ENCODE measurements at regions not wholly inside any gene's neighbourhood (a gene's known extent, or its start where the extent isn't known, plus 50 kb on each side); places are given as distances from the start of the nearest gene placed in this dataset.

- H3K9me3 ChIP-seq (ENCODE audit: control insufficient read depth in 2 of 3, insufficient read depth in 1 of 3, low read length in 3 of 3) = no peaks in the 10 kb centered on the region
- no peak overlapping the region for H3K27ac ChIP-seq (ENCODE audit: low read depth in 2 of 2, low read length in 2 of 2)
- H3K27me3 ChIP-seq (ENCODE audit: control insufficient read depth, insufficient read depth, low read length) = no peaks in the 10 kb centered on the region
- H3K4me1 ChIP-seq (ENCODE audit: control insufficient read depth in 2 of 3, insufficient read depth in 2 of 3, low read depth in 1 of 3, low read length in 3 of 3) = peaks cover 0 to 5% (median 0%) of the 10 kb centered on the region in 3 donors
- H3K9ac ChIP-seq (ENCODE audit: low read length in 3 of 3) = no peak overlapping the region
- intact Hi-C loops (cut with DNase I) = no loop called here
- DNase-seq = no peak
- no peak for FAIRE-seq
- TF ChIP-seq, protein P1, sequence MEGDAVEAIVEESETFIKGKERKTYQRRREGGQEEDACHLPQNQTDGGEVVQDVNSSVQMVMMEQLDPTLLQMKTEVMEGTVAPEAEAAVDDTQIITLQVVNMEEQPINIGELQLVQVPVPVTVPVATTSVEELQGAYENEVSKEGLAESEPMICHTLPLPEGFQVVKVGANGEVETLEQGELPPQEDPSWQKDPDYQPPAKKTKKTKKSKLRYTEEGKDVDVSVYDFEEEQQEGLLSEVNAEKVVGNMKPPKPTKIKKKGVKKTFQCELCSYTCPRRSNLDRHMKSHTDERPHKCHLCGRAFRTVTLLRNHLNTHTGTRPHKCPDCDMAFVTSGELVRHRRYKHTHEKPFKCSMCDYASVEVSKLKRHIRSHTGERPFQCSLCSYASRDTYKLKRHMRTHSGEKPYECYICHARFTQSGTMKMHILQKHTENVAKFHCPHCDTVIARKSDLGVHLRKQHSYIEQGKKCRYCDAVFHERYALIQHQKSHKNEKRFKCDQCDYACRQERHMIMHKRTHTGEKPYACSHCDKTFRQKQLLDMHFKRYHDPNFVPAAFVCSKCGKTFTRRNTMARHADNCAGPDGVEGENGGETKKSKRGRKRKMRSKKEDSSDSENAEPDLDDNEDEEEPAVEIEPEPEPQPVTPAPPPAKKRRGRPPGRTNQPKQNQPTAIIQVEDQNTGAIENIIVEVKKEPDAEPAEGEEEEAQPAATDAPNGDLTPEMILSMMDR (IDR thresholded peaks at IDR 0.05; ENCODE audit: borderline replicate concordance, extremely low read depth, insufficient read depth) = no peak
- no peaks in the 10 kb centered on the region for H3K36me3 ChIP-seq (ENCODE audit: control insufficient read depth in 2 of 3, insufficient read depth in 3 of 3, low read length in 3 of 3)
- H3K4me3 ChIP-seq (ENCODE audit: low read length in 3 of 3) = no peak overlapping the region
Measured at GRCh38 chr11:104510169-104510568, 346.2 kb upstream of the PDGFD start.

- TF ChIP-seq, protein P1 (IDR thresholded peaks at IDR 0.05; ENCODE audit: borderline replicate concordance, extremely low read depth, insufficient read depth) = no peak
- FAIRE-seq (no peak), DNase-seq (no peak)
- H3K4me3 ChIP-seq (ENCODE audit: low read length in 3 of 3) = no peak overlapping the region
- peaks cover 0 to 11% (median 3%) of the 10 kb centered on the region in 3 donors for H3K9me3 ChIP-seq (ENCODE audit: control insufficient read depth in 2 of 3, insufficient read depth in 1 of 3, low read length in 3 of 3)
- H3K4me1 ChIP-seq (ENCODE audit: control insufficient read depth in 2 of 3, insufficient read depth in 2 of 3, low read depth in 1 of 3, low read length in 3 of 3) = no peaks in the 10 kb centered on the region
- H3K27me3 ChIP-seq (ENCODE audit: control insufficient read depth, insufficient read depth, low read length) = no peaks in the 10 kb centered on the region
- intact Hi-C loops (cut with DNase I) = no loop called here
- no peak overlapping the region for H3K9ac ChIP-seq (ENCODE audit: low read length in 3 of 3)
- H3K27ac ChIP-seq (ENCODE audit: low read depth in 2 of 2, low read length in 2 of 2) = no peak overlapping the region
- H3K36me3 ChIP-seq (ENCODE audit: control insufficient read depth in 2 of 3, insufficient read depth in 3 of 3, low read length in 3 of 3) = no peaks in the 10 kb centered on the region
Measured at GRCh38 chr11:104490182-104490581, 326.2 kb upstream of the PDGFD start.

DNA sequence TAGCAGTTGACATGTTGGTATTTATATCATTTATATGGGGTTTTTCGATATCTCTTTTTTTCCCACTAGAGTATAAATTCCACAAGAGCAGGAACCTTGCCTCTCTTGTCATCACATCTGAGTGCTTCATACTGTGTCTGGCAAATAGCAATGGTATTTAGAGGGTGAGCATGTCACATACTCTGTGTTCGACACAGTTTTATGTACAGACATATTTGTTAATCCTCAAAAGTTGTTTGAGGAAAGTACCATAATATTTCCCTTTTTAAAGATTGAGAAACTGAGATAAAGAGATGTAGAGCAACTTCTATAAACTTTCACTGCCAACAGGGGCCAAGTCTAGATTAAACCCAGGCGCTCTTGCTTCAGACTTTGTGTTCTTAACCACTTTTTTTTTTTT, 324.6 kb upstream of the PDGFD start:
- intact Hi-C loops (cut with DNase I) = no loop called here
- Histone ChIP-seq H3K9me3 (ENCODE audit: control insufficient read depth in 2 of 3, insufficient read depth in 1 of 3, low read length in 3 of 3) (peaks cover 0 to 11% (median 3%) of the 10 kb centered on the region in 3 donors), H3K36me3 (ENCODE audit: control insufficient read depth in 2 of 3, insufficient read depth in 3 of 3, low read length in 3 of 3) (no peaks in the 10 kb centered on the region), H3K4me1 (ENCODE audit: control insufficient read depth in 2 of 3, insufficient read depth in 2 of 3, low read depth in 1 of 3, low read length in 3 of 3) (no peaks in the 10 kb centered on the region), H3K27me3 (ENCODE audit: control insufficient read depth, insufficient read depth, low read length) (no peaks in the 10 kb centered on the region), H3K27ac (ENCODE audit: low read depth in 2 of 2, low read length in 2 of 2) (no peak overlapping the region), H3K9ac (ENCODE audit: low read length in 3 of 3) (no peak overlapping the region), H3K4me3 (ENCODE audit: low read length in 3 of 3) (no peak overlapping the region)
- DNase-seq = no peak
- TF ChIP-seq, protein P1 (IDR thresholded peaks at IDR 0.05; ENCODE audit: borderline replicate concordance, extremely low read depth, insufficient read depth) = no peak
- no peak for FAIRE-seq

Measured in kidney (tissue), 13 donors.